Body of pancreas (tissue), 4 donors: ENCODE measurements at regions not wholly inside any gene's neighbourhood (a gene's known extent, or its start where the extent isn't known, plus 50 kb on each side); places are given as distances from the start of the nearest gene placed in this dataset.

ENCODE experiments used
- ATAC-seq: fragments of 150-250 bp; one replicate; pipeline ENCODE4 v1.9.1; 2016
- DNase-seq, 4 donors: peaks; one replicate each; pipeline ENCODE4 v3.0.0-alpha.2; 2019
- H3K27ac ChIP-seq, 4 donors: fragments of 200-600 bp; sonication (generic); 1 replicate in 3 of 4; 2 replicates in 1 of 4; pipeline versions ENCODE4 v1.5.1 to v1.6.1; 2016 to 2019; ENCODE audit warnings: mild to moderate bottlenecking in 1 of 4, mixed read lengths in 1 of 4, moderate library complexity in 1 of 4
- H3K27me3 ChIP-seq, 2 donors: fragments of 200-600 bp; sonication (generic); one replicate each; pipeline ENCODE4 v1.6.0; 2016; ENCODE audit warnings: mild to moderate bottlenecking in 1 of 2
- H3K36me3 ChIP-seq, 2 donors: fragments of 200-600 bp; sonication (generic); replicated peaks in 1 of 2; 2 replicates each; pipeline ENCODE4 v1.5.1; 2016; ENCODE audit warnings: low read depth in 2 of 2; ENCODE audit not compliant: insufficient read depth in 1 of 2
- H3K4me1 ChIP-seq: fragments of 200-600 bp; sonication (generic); one replicate; pipeline ENCODE4 v1.6.0; 2016
- H3K4me3 ChIP-seq, 2 donors: fragments of 200-600 bp; sonication (generic); 1 replicate in 1 of 2; 2 replicates in 1 of 2; pipeline ENCODE4 v1.5.1; 2016 to 2019
- H3K9me3 ChIP-seq, 3 donors: fragments of 200-600 bp; sonication (generic); 1 replicate in 2 of 3; 2 replicates in 1 of 3; pipeline ENCODE4 v1.5.1; 2016
- POLR2A ChIP-seq, 3 donors: fragments of 450-650 bp; IDR thresholded peaks; one replicate each; pipeline ENCODE4 v1.6.1; 2016; ENCODE audit warnings: antibody characterized with exemption in 3 of 3, mild to moderate bottlenecking in 2 of 3
- WGBS, 2 donors: methylation state at CpG; one replicate each; pipeline ENCODE4 v1.1.5; 2017; 5-methylcytosine and 5-hydroxymethylcytosine counted together
- intact Hi-C: fragments of 100-400 bp; cut with DNase I; formaldehyde crosslinking; loops from one replicate; pipeline ENCODE4 v1.15.1; 2023
- TF ChIP-seq, protein P1 (sequence below), 7 experiments: fragments of 450-650 bp in 4 of 7; fragments of 200-600 bp in 3 of 7; sonication (generic) in 3 of 7; IDR thresholded peaks; one replicate each; pipeline ENCODE4 v1.5.1; 2016 to 2019; ENCODE audit warnings: antibody characterized with exemption in 7 of 7

DNA sequence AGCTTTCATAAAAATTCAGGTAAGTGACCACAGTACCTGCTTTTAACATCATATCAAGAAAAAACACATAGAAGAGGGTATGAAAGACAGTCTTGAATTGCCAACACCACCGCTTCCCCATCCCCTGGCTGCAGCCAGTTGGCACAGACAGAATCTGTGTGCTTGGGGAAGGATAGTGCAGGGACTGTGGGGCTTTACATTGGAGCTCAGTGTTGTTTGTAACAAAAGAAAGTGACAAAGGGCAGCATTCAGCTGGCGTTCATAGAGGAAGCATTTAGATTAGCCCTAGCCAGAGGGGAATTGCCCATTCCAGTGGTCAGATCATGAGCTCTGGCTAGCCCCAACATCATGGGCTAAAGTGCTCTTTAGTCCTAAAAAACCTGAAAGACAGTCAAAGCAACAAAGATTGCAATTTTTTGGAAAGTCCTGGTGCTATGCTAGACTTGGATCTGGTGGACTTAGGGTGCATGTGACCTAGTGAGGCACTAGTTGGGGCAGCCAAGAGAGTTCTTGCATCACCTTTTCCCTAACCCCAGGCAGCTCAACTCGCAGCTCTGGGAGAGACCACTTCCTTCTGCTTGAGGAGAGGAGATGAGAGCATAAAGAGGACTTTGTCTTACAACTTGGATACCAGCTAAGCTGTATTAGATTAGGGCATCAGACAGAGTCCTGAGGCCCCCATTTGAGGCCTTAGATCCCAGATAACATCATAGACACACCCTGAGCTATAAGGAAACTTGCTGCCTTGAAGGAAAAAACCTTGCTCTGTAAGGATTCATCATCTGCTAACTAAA, 1602.4 kb upstream of the ADGRL3 start:
- ATAC-seq, result no peak
- WGBS, 2 donors, result 56 to 70% methylated on average over 3 of the region's 3 CpGs

GRCh38 chr4:59598330-59598618, 1601.9 kb upstream of the ADGRL3 start:
- ATAC-seq, result no peak
- intact Hi-C loops, result no loop called here

More for the DNA sequence above, 1602.4 kb upstream of the ADGRL3 start:
- H3K27ac ChIP-seq, result no peak overlapping the region
- intact Hi-C loops, result no loop called here
- H3K27me3 ChIP-seq, result no peaks in the 10 kb centered on the region
- no peaks in the 10 kb centered on the region for H3K9me3 ChIP-seq
- H3K4me1 ChIP-seq, result no peaks in the 10 kb centered on the region
- DNase-seq, result no peak
- H3K36me3 ChIP-seq, result no peaks in the 10 kb centered on the region
- no peak overlapping the region for H3K4me3 ChIP-seq
- TF ChIP-seq, protein P1, sequence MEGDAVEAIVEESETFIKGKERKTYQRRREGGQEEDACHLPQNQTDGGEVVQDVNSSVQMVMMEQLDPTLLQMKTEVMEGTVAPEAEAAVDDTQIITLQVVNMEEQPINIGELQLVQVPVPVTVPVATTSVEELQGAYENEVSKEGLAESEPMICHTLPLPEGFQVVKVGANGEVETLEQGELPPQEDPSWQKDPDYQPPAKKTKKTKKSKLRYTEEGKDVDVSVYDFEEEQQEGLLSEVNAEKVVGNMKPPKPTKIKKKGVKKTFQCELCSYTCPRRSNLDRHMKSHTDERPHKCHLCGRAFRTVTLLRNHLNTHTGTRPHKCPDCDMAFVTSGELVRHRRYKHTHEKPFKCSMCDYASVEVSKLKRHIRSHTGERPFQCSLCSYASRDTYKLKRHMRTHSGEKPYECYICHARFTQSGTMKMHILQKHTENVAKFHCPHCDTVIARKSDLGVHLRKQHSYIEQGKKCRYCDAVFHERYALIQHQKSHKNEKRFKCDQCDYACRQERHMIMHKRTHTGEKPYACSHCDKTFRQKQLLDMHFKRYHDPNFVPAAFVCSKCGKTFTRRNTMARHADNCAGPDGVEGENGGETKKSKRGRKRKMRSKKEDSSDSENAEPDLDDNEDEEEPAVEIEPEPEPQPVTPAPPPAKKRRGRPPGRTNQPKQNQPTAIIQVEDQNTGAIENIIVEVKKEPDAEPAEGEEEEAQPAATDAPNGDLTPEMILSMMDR (IDR thresholded peaks at IDR 0.05), result no peak
- TF ChIP-seq POLR2A (IDR thresholded peaks at IDR 0.05), result no peak

DNA sequence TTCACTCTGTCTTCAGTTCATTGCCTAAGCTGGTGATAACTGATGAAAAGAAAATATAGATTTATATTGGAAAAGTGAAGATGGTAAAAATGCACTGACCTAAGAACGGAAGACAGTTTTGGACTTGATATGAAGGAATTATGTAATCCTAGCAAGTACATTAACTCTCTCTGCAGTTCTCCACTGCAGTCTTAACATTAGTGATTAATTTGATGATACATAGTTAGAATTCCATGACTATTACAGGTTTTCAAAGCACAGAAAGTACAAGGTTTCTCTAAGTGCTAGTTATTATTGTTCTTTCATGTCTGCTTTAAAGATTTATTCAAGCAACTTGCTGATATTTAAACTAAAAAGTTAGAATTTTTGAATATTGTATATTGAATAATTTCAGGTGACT, 1591.7 kb upstream of the ADGRL3 start:
- no peaks in the 10 kb centered on the region for H3K9me3 ChIP-seq
- WGBS, 2 donors, result 23 to 31% methylated on average over 1 of the region's 1 CpG
- DNase-seq (no peak), ATAC-seq (no peak)
- intact Hi-C loops, result no loop called here
- no peaks in the 10 kb centered on the region for H3K27me3 ChIP-seq
- no peaks in the 10 kb centered on the region for H3K4me1 ChIP-seq
- H3K36me3 ChIP-seq, result no peaks in the 10 kb centered on the region
- no peak overlapping the region for H3K4me3 ChIP-seq
- H3K27ac ChIP-seq, result no peak overlapping the region
- no peak for TF ChIP-seq POLR2A (IDR thresholded peaks at IDR 0.05)
- TF ChIP-seq, protein P1 (IDR thresholded peaks at IDR 0.05), result no peak

More at GRCh38 chr4:59598330-59598618, 1601.9 kb upstream of the ADGRL3 start:
- DNase-seq, result no peak
- TF ChIP-seq, protein P1 (IDR thresholded peaks at IDR 0.05), result no peak
- TF ChIP-seq POLR2A (IDR thresholded peaks at IDR 0.05), result no peak
- H3K27ac ChIP-seq, result no peak overlapping the region
- no peaks in the 10 kb centered on the region for H3K4me1 ChIP-seq
- no peak overlapping the region for H3K4me3 ChIP-seq
- no peaks in the 10 kb centered on the region for H3K27me3 ChIP-seq
- no peaks in the 10 kb centered on the region for H3K9me3 ChIP-seq
- WGBS, 2 donors, result 61 to 79% methylated on average over 1 of the region's 1 CpG
- H3K36me3 ChIP-seq, result no peaks in the 10 kb centered on the region

DNA sequence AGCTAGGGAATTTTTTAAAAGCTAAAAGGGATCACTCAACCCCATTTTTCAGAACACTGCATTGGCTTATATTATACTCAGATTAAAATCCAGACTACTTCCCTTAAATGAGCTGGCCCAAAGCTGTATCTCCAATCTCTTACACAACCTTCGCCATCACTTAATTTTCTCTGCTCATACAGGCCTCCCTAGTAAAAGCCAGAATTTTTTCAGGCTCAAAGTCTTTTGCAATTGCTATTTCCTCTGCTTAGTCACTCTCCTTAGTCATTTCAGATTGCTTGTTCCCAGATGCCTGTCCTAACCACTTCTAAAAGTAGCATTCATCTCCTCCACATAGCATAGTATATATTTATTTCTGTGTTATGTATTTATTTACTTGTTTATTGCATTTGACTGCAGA, 1587.9 kb upstream of the ADGRL3 start:
- WGBS, 2 donors, result 83 to 85% methylated on average over 1 of the region's 1 CpG
- no peaks in the 10 kb centered on the region for H3K27me3 ChIP-seq
- DNase-seq, result no peak
- H3K4me1 ChIP-seq, result no peaks in the 10 kb centered on the region
- H3K4me3 ChIP-seq, result no peak overlapping the region
- no peaks in the 10 kb centered on the region for H3K36me3 ChIP-seq
- H3K9me3 ChIP-seq, result no peaks in the 10 kb centered on the region
- H3K27ac ChIP-seq, result no peak overlapping the region
- intact Hi-C loops, result no loop called here
- no peak for TF ChIP-seq POLR2A (IDR thresholded peaks at IDR 0.05)
- TF ChIP-seq, protein P1 (IDR thresholded peaks at IDR 0.05), result no peak
- peak; percentile 30 for ATAC-seq

GRCh38 chr4:59615316-59615715, 1584.8 kb upstream of the ADGRL3 start:
- no peak for TF ChIP-seq POLR2A (IDR thresholded peaks at IDR 0.05)
- TF ChIP-seq, protein P1 (IDR thresholded peaks at IDR 0.05), result no peak
- H3K4me3 ChIP-seq, result no peak overlapping the region
- no peaks in the 10 kb centered on the region for H3K36me3 ChIP-seq
- no peaks in the 10 kb centered on the region for H3K27me3 ChIP-seq
- intact Hi-C loops, result no loop called here
- DNase-seq (no peak), ATAC-seq (no peak)
- H3K9me3 ChIP-seq, result no peaks in the 10 kb centered on the region
- H3K4me1 ChIP-seq, result no peaks in the 10 kb centered on the region
- H3K27ac ChIP-seq, result no peak overlapping the region
